ENCODE measurements at regions not wholly inside any gene's neighbourhood (a gene's known extent, or its start where the extent isn't known, plus 50 kb on each side); places are given as distances from the start of the nearest gene placed in this dataset.

- peaks cover 2% of the 10 kb centered on the region for H3K27me3 Mint-ChIP-seq (ENCODE audit: insufficient read depth)
- peaks cover 23% of the 10 kb centered on the region for H3K4me1 Mint-ChIP-seq (ENCODE audit: low read depth)
- DNase-seq: no peak
- H3K9me3 Mint-ChIP-seq: no peaks in the 10 kb centered on the region
- no peak overlapping the region for H3K4me3 Mint-ChIP-seq
- no peak for TF ChIP-seq CTCF (IDR thresholded peaks at IDR 0.05)
- H3K36me3 Mint-ChIP-seq (ENCODE audit: low read depth): no peaks in the 10 kb centered on the region
- H3K27ac Mint-ChIP-seq: no peak overlapping the region
Measured at GRCh38 chr1:234874291-234875288, 254.0 kb downstream of the TOMM20 start.

GRCh38 chr1:234871710-234872271 is 256.8 kb downstream of the TOMM20 start:
- no peaks in the 10 kb centered on the region for H3K9me3 Mint-ChIP-seq
- DNase-seq: no peak
- peaks cover 4% of the 10 kb centered on the region for H3K27me3 Mint-ChIP-seq (ENCODE audit: insufficient read depth)
- no peak overlapping the region for H3K4me3 Mint-ChIP-seq
- H3K4me1 Mint-ChIP-seq (ENCODE audit: low read depth): peaks cover 33% of the 10 kb centered on the region
- 0 out of 2 replicates have a peak overlapping the region, but pooled peaks have one; percentile 1 for H3K27ac Mint-ChIP-seq
- no peak for TF ChIP-seq CTCF (IDR thresholded peaks at IDR 0.05)
- H3K36me3 Mint-ChIP-seq (ENCODE audit: low read depth): no peaks in the 10 kb centered on the region

GRCh38 chr1:234871039-234871709 is 257.5 kb downstream of the TOMM20 start:
- no peak for TF ChIP-seq CTCF (IDR thresholded peaks at IDR 0.05)
- Mint-ChIP-seq H3K9me3 (no peaks in the 10 kb centered on the region), H3K4me1 (ENCODE audit: low read depth) (peaks cover 34% of the 10 kb centered on the region), H3K36me3 (ENCODE audit: low read depth) (no peaks in the 10 kb centered on the region), H3K27me3 (ENCODE audit: insufficient read depth) (peaks cover 4% of the 10 kb centered on the region), H3K4me3 (no peak overlapping the region), H3K27ac (0 out of 2 replicates have a peak overlapping the region, but pooled peaks have one; percentile 1)
- no peak for DNase-seq

- no peak overlapping the region for H3K27ac Mint-ChIP-seq
- H3K9me3 Mint-ChIP-seq: no peaks in the 10 kb centered on the region
- no peak for TF ChIP-seq CTCF (IDR thresholded peaks at IDR 0.05)
- H3K27me3 Mint-ChIP-seq (ENCODE audit: insufficient read depth): peaks cover 4% of the 10 kb centered on the region; the same call in 1 of the 2 replicates
- H3K4me1 Mint-ChIP-seq (ENCODE audit: low read depth): peaks cover 40% of the 10 kb centered on the region
- H3K36me3 Mint-ChIP-seq (ENCODE audit: low read depth): no peaks in the 10 kb centered on the region
- H3K4me3 Mint-ChIP-seq: no peak overlapping the region
- DNase-seq: no peak
Measured at GRCh38 chr1:234870020-234870981, 258.3 kb downstream of the TOMM20 start.
